Fibroblast of mammary gland (primary cell): ENCODE measurements at regions not wholly inside any gene's neighbourhood (a gene's known extent, or its start where the extent isn't known, plus 50 kb on each side); places are given as distances from the start of the nearest gene placed in this dataset.

Experiments
- DNase-seq: peaks from one replicate; pipeline ENCODE4 v3.0.0-alpha.2; 2010; ENCODE audit warnings: low read depth
- H3K4me3 ChIP-seq: 2 replicates; pipeline ENCODE4 v1.5.1; 2011; ENCODE audit warnings: low read depth, mild to moderate bottlenecking, low read length, moderate library complexity; ENCODE audit not compliant: control insufficient read depth
- TF ChIP-seq, protein P1 (sequence below): conservative IDR thresholded peaks from 2 replicates; pipeline ENCODE4 v1.5.1; 2011; ENCODE audit warnings: low read depth, low read length, inconsistent platforms; ENCODE audit not compliant: control insufficient read depth, insufficient read depth

DNA sequence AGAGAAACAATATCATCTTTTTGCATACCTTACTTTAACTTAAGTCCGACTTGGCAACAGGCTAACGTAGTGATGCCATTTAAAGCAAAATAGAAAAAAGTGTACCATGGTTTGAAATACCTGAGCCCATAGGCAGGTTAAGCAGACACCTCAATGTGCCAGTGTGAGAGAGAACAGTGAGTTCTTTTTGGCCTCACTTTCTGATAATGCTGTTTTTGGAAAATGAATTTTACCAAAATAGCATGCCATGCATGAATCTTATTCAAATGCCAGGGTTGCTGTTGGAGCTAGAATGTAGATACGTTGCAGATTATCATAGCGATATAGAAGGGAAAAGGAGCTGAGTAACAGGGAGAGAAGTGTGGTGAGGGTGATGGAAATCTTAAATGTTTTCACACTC, 170.2 kb downstream of the OTOR start:
- no peak for DNase-seq
- no peak overlapping the region for H3K4me3 ChIP-seq
- TF ChIP-seq, protein P1, sequence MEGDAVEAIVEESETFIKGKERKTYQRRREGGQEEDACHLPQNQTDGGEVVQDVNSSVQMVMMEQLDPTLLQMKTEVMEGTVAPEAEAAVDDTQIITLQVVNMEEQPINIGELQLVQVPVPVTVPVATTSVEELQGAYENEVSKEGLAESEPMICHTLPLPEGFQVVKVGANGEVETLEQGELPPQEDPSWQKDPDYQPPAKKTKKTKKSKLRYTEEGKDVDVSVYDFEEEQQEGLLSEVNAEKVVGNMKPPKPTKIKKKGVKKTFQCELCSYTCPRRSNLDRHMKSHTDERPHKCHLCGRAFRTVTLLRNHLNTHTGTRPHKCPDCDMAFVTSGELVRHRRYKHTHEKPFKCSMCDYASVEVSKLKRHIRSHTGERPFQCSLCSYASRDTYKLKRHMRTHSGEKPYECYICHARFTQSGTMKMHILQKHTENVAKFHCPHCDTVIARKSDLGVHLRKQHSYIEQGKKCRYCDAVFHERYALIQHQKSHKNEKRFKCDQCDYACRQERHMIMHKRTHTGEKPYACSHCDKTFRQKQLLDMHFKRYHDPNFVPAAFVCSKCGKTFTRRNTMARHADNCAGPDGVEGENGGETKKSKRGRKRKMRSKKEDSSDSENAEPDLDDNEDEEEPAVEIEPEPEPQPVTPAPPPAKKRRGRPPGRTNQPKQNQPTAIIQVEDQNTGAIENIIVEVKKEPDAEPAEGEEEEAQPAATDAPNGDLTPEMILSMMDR = no peak

DNA sequence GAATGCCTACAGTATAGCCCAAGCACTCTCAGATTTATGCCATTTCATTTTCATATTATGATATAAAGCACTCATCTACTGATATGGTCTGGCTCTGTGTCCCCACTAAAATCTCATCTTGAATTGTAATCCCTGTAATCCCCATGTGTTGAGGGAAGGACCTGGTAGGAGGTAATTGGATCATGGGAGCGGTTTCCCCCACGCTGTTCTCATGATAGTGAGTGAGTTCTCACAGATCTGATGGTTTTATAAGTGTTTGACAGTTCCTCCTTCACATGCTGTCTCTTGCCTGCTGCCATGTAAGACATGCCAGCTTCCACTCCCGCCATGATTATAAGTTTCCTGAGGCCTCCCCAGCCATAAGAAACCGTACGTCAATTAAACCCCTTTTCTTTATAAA, 171.7 kb downstream of the OTOR start:
- H3K4me3 ChIP-seq = no peak overlapping the region
- TF ChIP-seq, protein P1 = no peak
- DNase-seq = no peak

DNA sequence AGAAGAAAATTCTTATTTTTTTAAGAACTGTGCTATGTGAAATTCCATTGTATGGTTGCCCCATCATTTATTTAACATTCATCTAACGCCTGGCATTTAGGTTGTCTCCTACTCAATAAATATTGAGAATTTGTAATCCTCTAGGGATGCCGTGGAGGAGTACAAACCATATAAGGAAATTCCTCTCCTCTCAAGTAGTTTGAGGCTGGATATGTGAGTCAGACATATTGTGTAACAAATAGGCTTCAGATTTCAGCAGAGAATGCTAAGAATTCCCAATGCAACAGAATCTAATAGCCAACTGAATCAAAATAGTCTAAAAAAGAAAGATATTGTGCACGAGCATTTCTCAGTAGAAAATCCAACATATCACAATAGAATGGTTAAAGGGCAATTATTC, 174.7 kb downstream of the OTOR start:
- TF ChIP-seq, protein P1 = no peak
- no peak overlapping the region for H3K4me3 ChIP-seq
- peak; percentile 85 for DNase-seq

DNA sequence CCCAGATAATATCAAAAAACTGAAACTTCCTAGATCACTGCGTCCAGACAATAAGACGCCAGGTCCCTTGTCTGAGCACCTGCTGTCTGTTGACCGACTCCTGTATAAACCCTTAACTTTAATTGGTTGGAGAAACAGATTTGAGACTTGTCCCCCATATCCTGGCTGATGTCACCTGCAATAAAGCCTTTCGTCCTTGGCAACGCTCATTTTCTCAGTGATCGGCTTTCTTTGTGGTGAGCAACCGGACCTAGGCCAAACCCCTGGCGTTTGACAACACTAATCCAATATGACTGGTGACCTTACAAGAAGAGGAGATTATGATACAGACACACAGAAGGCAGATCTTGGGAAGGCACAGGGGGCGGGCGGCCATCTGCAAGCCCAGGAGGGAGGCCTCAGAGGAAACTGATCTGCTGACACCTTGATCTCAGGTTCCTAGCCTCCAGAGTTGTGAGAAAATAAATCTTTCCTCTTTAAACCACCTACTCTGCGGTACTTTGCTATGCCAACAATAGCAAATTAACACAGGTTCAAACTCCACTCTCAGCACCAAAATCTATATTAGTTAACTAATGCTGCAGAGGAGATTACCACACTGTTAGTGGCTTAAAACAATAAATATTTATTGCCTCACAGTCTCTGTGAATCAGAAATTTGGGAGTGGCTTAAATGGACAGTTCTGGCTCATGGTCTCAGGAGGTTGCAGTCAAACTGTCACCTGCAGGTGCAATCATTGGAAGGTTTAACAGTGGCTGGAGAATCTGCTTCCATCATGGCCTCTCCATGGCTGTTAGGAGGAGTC, 178.7 kb downstream of the OTOR start:
- DNase-seq = no peak
- TF ChIP-seq, protein P1 = no peak
- no peak overlapping the region for H3K4me3 ChIP-seq

DNA sequence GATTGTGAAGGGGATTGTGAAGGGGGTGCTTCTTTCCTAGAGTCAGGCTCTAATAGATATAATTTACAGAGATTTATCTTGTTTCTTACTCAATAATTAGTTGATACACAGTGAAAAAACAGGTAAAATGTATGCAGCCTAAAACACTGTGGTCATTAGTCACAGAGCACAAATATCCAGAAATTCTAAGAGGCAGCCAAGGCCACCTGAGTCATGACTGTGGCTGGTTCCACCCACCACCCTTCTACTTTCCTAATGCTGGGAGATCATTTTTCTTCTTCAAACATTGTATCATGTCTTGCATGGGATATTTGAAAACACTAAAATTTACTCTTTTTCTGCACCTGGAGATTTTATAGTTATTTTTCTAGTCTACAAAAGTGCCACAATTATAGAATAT, 181.6 kb downstream of the OTOR start:
- TF ChIP-seq, protein P1 = no peak
- no peak overlapping the region for H3K4me3 ChIP-seq
- DNase-seq = peak; percentile 28

DNA sequence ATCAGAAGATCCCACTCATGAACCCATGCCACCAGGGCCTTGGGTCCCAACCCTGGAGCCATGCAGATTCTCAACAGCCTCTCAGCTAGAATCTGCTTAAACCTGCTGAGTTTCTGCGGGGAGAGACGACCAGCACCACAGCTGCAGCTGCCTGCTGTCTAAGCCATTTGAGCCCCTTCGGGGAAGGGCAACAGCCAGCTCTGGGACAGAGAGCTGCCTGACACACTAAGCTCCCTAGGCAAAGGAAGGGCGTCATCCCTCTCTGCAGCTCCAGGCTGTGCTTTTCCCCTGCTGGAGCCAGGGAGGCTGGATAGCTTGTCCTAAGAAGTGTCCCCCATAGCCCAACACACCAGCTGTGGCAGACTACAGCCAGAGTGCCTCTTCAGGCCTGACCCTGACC, 182.5 kb downstream of the OTOR start:
- H3K4me3 ChIP-seq = no peak overlapping the region
- no peak for DNase-seq
- TF ChIP-seq, protein P1 = no peak
